ENCODE measurements at regions not wholly inside any gene's neighbourhood (a gene's known extent, or its start where the extent isn't known, plus 50 kb on each side); places are given as distances from the start of the nearest gene placed in this dataset.

- no peak for ATAC-seq
- intact Hi-C loops (cut with DNase I; ENCODE audit: low total_unique reads) (no loop called here), in situ Hi-C loops (cut with MboI; ENCODE audit: low sequenced_read_pairs in 4 of 4) (no loop called here)
- Histone ChIP-seq H3K27ac (no peak overlapping the region), H3K27me3 (no peaks in the 10 kb centered on the region), H3K4me3 (no peak overlapping the region), H3K9me3 (no peaks in the 10 kb centered on the region), H3K4me1 (no peaks in the 10 kb centered on the region), H3K36me3 (no peaks in the 10 kb centered on the region)
- TF ChIP-seq POLR2A (IDR thresholded peaks at IDR 0.05) = no peak
- TF ChIP-seq CTCF (IDR thresholded peaks at IDR 0.05 in 4 of 5, conservative IDR thresholded peaks at IDR 0.05 in 1 of 5) = no peak
- no peak for DNase-seq
Measured at GRCh38 chr4:111992351-111993168, 152.7 kb upstream of the FAM241A start.

- no peak overlapping the region for H3K4me3 ChIP-seq
- TF ChIP-seq CTCF (IDR thresholded peaks at IDR 0.05 in 4 of 5, conservative IDR thresholded peaks at IDR 0.05 in 1 of 5) = no peak
- TF ChIP-seq POLR2A (IDR thresholded peaks at IDR 0.05) = no peak
- no peak for DNase-seq
- no peak overlapping the region for H3K27ac ChIP-seq
- H3K36me3 ChIP-seq = no peaks in the 10 kb centered on the region
- in situ Hi-C loops (cut with MboI; ENCODE audit: low sequenced_read_pairs in 4 of 4) (no loop called here), intact Hi-C loops (cut with DNase I; ENCODE audit: low total_unique reads) (no loop called here)
- no peaks in the 10 kb centered on the region for H3K9me3 ChIP-seq
- ATAC-seq = no peak
- no peaks in the 10 kb centered on the region for H3K4me1 ChIP-seq
- H3K27me3 ChIP-seq = no peaks in the 10 kb centered on the region
Measured at GRCh38 chr4:111994392-111994791, 150.9 kb upstream of the FAM241A start.

GRCh38 chr4:111997785-111998184 is 147.5 kb upstream of the FAM241A start:
- Histone ChIP-seq H3K4me1 (no peaks in the 10 kb centered on the region), H3K9me3 (no peaks in the 10 kb centered on the region), H3K36me3 (no peaks in the 10 kb centered on the region), H3K27ac (no peak overlapping the region), H3K27me3 (no peaks in the 10 kb centered on the region), H3K4me3 (no peak overlapping the region)
- DNase-seq = no peak
- TF ChIP-seq POLR2A (IDR thresholded peaks at IDR 0.05) (no peak), CTCF (IDR thresholded peaks at IDR 0.05 in 4 of 5, conservative IDR thresholded peaks at IDR 0.05 in 1 of 5) (no peak)
- intact Hi-C loops (cut with DNase I; ENCODE audit: low total_unique reads) (no loop called here), in situ Hi-C loops (cut with MboI; ENCODE audit: low sequenced_read_pairs in 4 of 4) (no loop called here)
- ATAC-seq = no peak

- TF ChIP-seq CTCF (IDR thresholded peaks at IDR 0.05 in 4 of 5, conservative IDR thresholded peaks at IDR 0.05 in 1 of 5) (no peak), POLR2A (IDR thresholded peaks at IDR 0.05) (no peak)
- no peak overlapping the region for H3K27ac ChIP-seq
- ATAC-seq (no peak), DNase-seq (no peak)
- H3K9me3 ChIP-seq = no peaks in the 10 kb centered on the region
- no peaks in the 10 kb centered on the region for H3K4me1 ChIP-seq
- in situ Hi-C loops (cut with MboI; ENCODE audit: low sequenced_read_pairs in 4 of 4) = no loop called here
- intact Hi-C loops (cut with DNase I; ENCODE audit: low total_unique reads) = no loop called here
- H3K4me3 ChIP-seq = no peak overlapping the region
- no peaks in the 10 kb centered on the region for H3K27me3 ChIP-seq
- H3K36me3 ChIP-seq = no peaks in the 10 kb centered on the region
Measured at GRCh38 chr4:111999801-112000200, 145.5 kb upstream of the FAM241A start.

- TF ChIP-seq POLR2A (IDR thresholded peaks at IDR 0.05) = no peak
- TF ChIP-seq CTCF (IDR thresholded peaks at IDR 0.05 in 4 of 5, conservative IDR thresholded peaks at IDR 0.05 in 1 of 5) = no peak
- no peaks in the 10 kb centered on the region for H3K36me3 ChIP-seq
- no peak overlapping the region for H3K27ac ChIP-seq
- no peaks in the 10 kb centered on the region for H3K4me1 ChIP-seq
- DNase-seq (no peak), ATAC-seq (no peak)
- H3K9me3 ChIP-seq = no peaks in the 10 kb centered on the region
- no peaks in the 10 kb centered on the region for H3K27me3 ChIP-seq
- H3K4me3 ChIP-seq = no peak overlapping the region
- in situ Hi-C loops (cut with MboI; ENCODE audit: low sequenced_read_pairs in 4 of 4) (no loop called here), intact Hi-C loops (cut with DNase I; ENCODE audit: low total_unique reads) (no loop called here)
Measured at GRCh38 chr4:112001041-112001440, 144.2 kb upstream of the FAM241A start.
